Suppressor macrophage (primary cell): ENCODE measurements at regions not wholly inside any gene's neighbourhood (a gene's known extent, or its start where the extent isn't known, plus 50 kb on each side); places are given as distances from the start of the nearest gene placed in this dataset.

ENCODE experiments used
- DNase-seq, 4 experiments: peaks; one replicate each; pipeline ENCODE4 v3.0.0-alpha.2; 2020 to 2022

GRCh38 chr13:79267560-79267959, 138.5 kb downstream of the RBM26 start:
- peak in 1 of 4 experiments; percentile 2 for DNase-seq

- DNase-seq, result no peak
Observed at GRCh38 chr13:79258489-79258888, 147.6 kb downstream of the RBM26 start.

- DNase-seq, result peak in 1 of 4 experiments; percentile 17
Observed at GRCh38 chr13:79246578-79246949, 159.5 kb downstream of the RBM26 start.

- no peak for DNase-seq
Observed at GRCh38 chr13:79245937-79246577, 160.0 kb downstream of the RBM26 start.

GRCh38 chr13:79241697-79242096, 164.4 kb downstream of the RBM26 start:
- no peak for DNase-seq

- no peak for DNase-seq
Observed at GRCh38 chr13:79237981-79238380, 168.1 kb downstream of the RBM26 start.

- DNase-seq, result no peak
Observed at GRCh38 chr13:79231887-79232286, 174.2 kb downstream of the RBM26 start.

- no peak for DNase-seq
Observed at GRCh38 chr13:79229761-79230160, 176.3 kb downstream of the RBM26 start.

- DNase-seq, result no peak
Observed at GRCh38 chr13:79228972-79229371, 177.1 kb downstream of the RBM26 start.

- peak in 2 of 4 experiments; percentile 3 to 29 for DNase-seq
Observed at GRCh38 chr13:79227418-79227817, 178.6 kb downstream of the RBM26 start.

- no peak for DNase-seq
Observed at GRCh38 chr13:79226938-79227337, 179.1 kb downstream of the RBM26 start.

GRCh38 chr13:79226250-79226649, 179.8 kb downstream of the RBM26 start:
- no peak for DNase-seq

- no peak for DNase-seq
Observed at GRCh38 chr13:79225487-79226232, 180.4 kb downstream of the RBM26 start.

GRCh38 chr13:79222427-79223205, 183.4 kb downstream of the RBM26 start:
- DNase-seq, result no peak

GRCh38 chr13:79212064-79212619, 193.9 kb downstream of the RBM26 start:
- DNase-seq, result no peak

GRCh38 chr13:79211377-79211776, 194.7 kb downstream of the RBM26 start:
- no peak for DNase-seq

- no peak for DNase-seq
Observed at GRCh38 chr13:79197933-79198332, 208.1 kb downstream of the RBM26 start.

- DNase-seq, result no peak
Observed at GRCh38 chr13:79196843-79197242, 209.2 kb downstream of the RBM26 start.

GRCh38 chr13:79196366-79196765, 209.7 kb downstream of the RBM26 start:
- no peak for DNase-seq

GRCh38 chr13:79194727-79195126, 211.3 kb downstream of the RBM26 start:
- DNase-seq, result no peak

GRCh38 chr13:79194272-79194671, 211.8 kb downstream of the RBM26 start:
- no peak for DNase-seq

GRCh38 chr13:79191501-79191900, 214.6 kb downstream of the RBM26 start:
- peak; percentile 17 to 65 (median 46) for DNase-seq

- DNase-seq, result peak; percentile 2 to 45 (median 21)
Observed at GRCh38 chr13:79190932-79191331, 215.1 kb downstream of the RBM26 start.
